ENCODE measurements at regions not wholly inside any gene's neighbourhood (a gene's known extent, or its start where the extent isn't known, plus 50 kb on each side); places are given as distances from the start of the nearest gene placed in this dataset.
"Not testable (repeated sequence)": the region's sequence is repeated elsewhere in the genome, so short reads cannot be mapped to it uniquely, and the experiment has no call there.

GRCh38 chr5:84885485-84886258 lies 501.0 kb upstream of the EDIL3 start:
- DNase-seq (ENCODE audit: low spot score) (no peak), ATAC-seq (ENCODE audit: low FRiP score) (peak; percentile 73)
- TF ChIP-seq CTCF (IDR thresholded peaks at IDR 0.05) = no peak

- no peak for ATAC-seq (ENCODE audit: low FRiP score)
- no peak for DNase-seq (ENCODE audit: low spot score)
- no peak for TF ChIP-seq CTCF (IDR thresholded peaks at IDR 0.05)
Measured at GRCh38 chr5:84881737-84882136, 497.1 kb upstream of the EDIL3 start.

- TF ChIP-seq CTCF (IDR thresholded peaks at IDR 0.05) = no peak
- no peak for DNase-seq (ENCODE audit: low spot score)
- ATAC-seq (ENCODE audit: low FRiP score) = no peak
Measured at GRCh38 chr5:84874196-84874595, 489.5 kb upstream of the EDIL3 start.

DNA sequence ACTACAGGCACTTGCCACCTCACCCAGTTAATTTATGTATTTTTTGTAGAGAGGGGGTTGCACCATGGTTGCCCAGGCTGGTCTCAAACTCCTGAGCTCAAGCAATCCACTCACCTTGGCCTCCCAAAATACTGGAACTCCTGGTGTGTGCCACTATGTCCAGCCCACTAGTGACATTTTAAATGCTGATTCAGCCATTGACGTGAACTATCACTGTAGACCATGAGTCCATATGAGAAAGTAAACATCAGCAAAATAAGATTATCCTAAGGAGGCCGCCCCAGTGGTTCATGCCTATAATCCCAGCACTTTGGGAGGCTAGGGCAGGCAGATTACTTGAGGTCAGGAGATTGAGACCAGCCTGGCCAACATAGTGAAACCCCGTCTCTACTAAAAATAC lies 488.1 kb upstream of the EDIL3 start:
- DNase-seq (ENCODE audit: low spot score) (no peak), ATAC-seq (ENCODE audit: low FRiP score) (no peak)
- TF ChIP-seq CTCF (IDR thresholded peaks at IDR 0.05) = no peak

GRCh38 chr5:84870369-84870768 lies 485.7 kb upstream of the EDIL3 start:
- no peak for DNase-seq (ENCODE audit: low spot score)
- TF ChIP-seq CTCF (IDR thresholded peaks at IDR 0.05) = no peak
- ATAC-seq (ENCODE audit: low FRiP score) = no peak

- no peak for TF ChIP-seq CTCF (IDR thresholded peaks at IDR 0.05)
- no peak for DNase-seq (ENCODE audit: low spot score)
- no peak for ATAC-seq (ENCODE audit: low FRiP score)
Measured at GRCh38 chr5:84869675-84870074, 485.0 kb upstream of the EDIL3 start.

DNA sequence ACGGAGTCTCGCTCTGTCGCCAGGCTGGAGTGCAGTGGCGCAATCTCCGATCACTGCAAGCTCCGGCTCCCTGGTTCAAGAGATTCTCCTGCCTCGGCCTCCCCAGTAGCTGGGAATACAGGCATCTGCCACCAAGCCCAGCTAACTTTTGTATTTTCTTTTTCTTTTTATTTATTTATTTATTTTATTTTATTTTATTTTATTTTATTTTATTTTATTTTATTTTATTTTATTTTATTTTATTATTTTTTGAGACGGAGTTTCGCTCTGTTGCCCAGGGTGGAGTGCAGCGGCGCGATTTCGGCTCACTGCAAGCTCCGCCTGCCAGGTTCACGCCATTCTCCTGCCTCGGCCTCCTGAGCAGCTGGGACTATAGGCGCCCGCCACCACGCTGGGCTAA lies 479.3 kb upstream of the EDIL3 start:
- DNase-seq (ENCODE audit: low spot score); ATAC-seq (ENCODE audit: low FRiP score): not testable (repeated sequence)

Data from omental fat pad (tissue), 3 donors.